GM12878 (cell line): ENCODE measurements at regions not wholly inside any gene's neighbourhood (a gene's known extent, or its start where the extent isn't known, plus 50 kb on each side); places are given as distances from the start of the nearest gene placed in this dataset.

Experiments
- ATAC-seq: fragments of 200-7000 bp; cut with Tn5 transposase; 3 replicates; pipeline ENCODE4 v1.9.1; 2020; ENCODE audit warnings: mild to moderate bottlenecking, moderate library complexity
- BruUV-seq: library from RNA; stranded (reverse); fragments of 400-500 nt; replicated peaks from 2 replicates; lab custom pipeline; 2021; lab: Mats Ljungman, UMichigan
- CTCF ChIA-PET: fragments of 300-600 bp; sonication (Branson Sonifier 250); formaldehyde crosslinking; extraction: SDS; loops from one replicate; lab custom pipeline; 2021; ENCODE audit warnings: inconsistent platforms; lab: Yijun Ruan, JAX
- POLR2A ChIA-PET: fragments of 350-600 bp; formaldehyde crosslinking; extraction: SDS; loops from one replicate; lab custom pipeline; 2021; ENCODE audit warnings: inconsistent platforms; lab: Charles Lee
- RAD21 ChIA-PET: fragments of 300-600 bp; sonication (Branson Sonifier 250); formaldehyde crosslinking; loops from one replicate; lab custom pipeline; 2023; ENCODE audit warnings: antibody characterized with exemption; ENCODE audit not compliant: unreplicated experiment; lab: Charles Lee
- SMC1A ChIA-PET: fragments of 300-600 bp; sonication (Branson Sonifier 250); formaldehyde crosslinking; loops from one replicate; lab custom pipeline; 2023; ENCODE audit not compliant: unreplicated experiment, uncharacterized antibody; lab: Charles Lee
- DNase-seq: peaks from one replicate; pipeline ENCODE4 v3.0.0-alpha.2; 2011; ENCODE audit warnings: low read depth, low spot score
- FAIRE-seq: peaks from 3 replicates; lab custom pipeline; 2011; peaks lifted over from hg19 to GRCh38; lab: Jason Lieb, UNC
- H2AFZ ChIP-seq: 2 replicates; pipeline ENCODE4 v1.6.0; 2011; ENCODE audit warnings: low read depth, low read length, control low read depth; ENCODE audit not compliant: control insufficient read depth
- H3K27ac ChIP-seq: 2 replicates; pipeline ENCODE4 v1.5.1; 2011; ENCODE audit warnings: control low read depth; ENCODE audit not compliant: control insufficient read depth, insufficient read depth
- H3K27me3 ChIP-seq, 2 experiments: replicated peaks in 1 of 2; 2 replicates each; pipeline versions ENCODE4 v1.6.0 to v1.6.1; 2011; ENCODE audit warnings: low read length in 1 of 2; ENCODE audit not compliant: control insufficient read depth in 2 of 2, insufficient read depth in 2 of 2
- H3K36me3 ChIP-seq, 2 experiments: 2 replicates each; pipeline ENCODE4 v1.5.1; 2011; ENCODE audit warnings: low read length in 1 of 2; ENCODE audit not compliant: control insufficient read depth in 2 of 2, insufficient read depth in 2 of 2
- H3K4me1 ChIP-seq: 2 replicates; pipeline ENCODE4 v1.6.1; 2011; ENCODE audit warnings: mild to moderate bottlenecking, low read length, moderate library complexity, mixed read lengths; ENCODE audit not compliant: control insufficient read depth, insufficient read depth
- H3K4me2 ChIP-seq: 2 replicates; pipeline ENCODE4 v1.6.0; 2011; ENCODE audit warnings: control low read depth; ENCODE audit not compliant: control insufficient read depth, insufficient read depth
- H3K4me3 ChIP-seq: fragments of 200-600 bp; sonication (generic); 2 replicates; pipeline ENCODE4 v1.5.1; 2016
- H3K79me2 ChIP-seq: 2 replicates; pipeline ENCODE4 v1.6.0; 2011; ENCODE audit warnings: low read length; ENCODE audit not compliant: control insufficient read depth, insufficient read depth
- H3K9ac ChIP-seq: 2 replicates; pipeline ENCODE4 v1.8.0; 2011; ENCODE audit warnings: low read length, control low read depth, mixed read lengths; ENCODE audit not compliant: control insufficient read depth, insufficient read depth
- H3K9me3 ChIP-seq: replicated peaks from 3 replicates; pipeline ENCODE4 v1.5.1; 2011; ENCODE audit warnings: mild to moderate bottlenecking, low read length; ENCODE audit not compliant: control insufficient read depth, insufficient read depth
- H4K20me1 ChIP-seq: 2 replicates; pipeline ENCODE4 v1.6.0; 2011; ENCODE audit not compliant: control insufficient read depth, insufficient read depth
- BACH1 ChIP-seq: fragments of 450-650 bp; IDR thresholded peaks from 2 replicates; pipeline ENCODE4 v1.6.1; 2017; ENCODE audit warnings: mild to moderate bottlenecking, borderline replicate concordance
- BMI1 ChIP-seq: fragments of 450-650 bp; IDR thresholded peaks from 2 replicates; pipeline ENCODE4 v1.6.1; 2016; ENCODE audit warnings: mild to moderate bottlenecking, moderate library complexity, borderline replicate concordance
- CBFB ChIP-seq: IDR thresholded peaks from 2 replicates; pipeline ENCODE4 v1.6.1; 2016; ENCODE audit warnings: antibody characterized with exemption, low read depth
- CHD4 ChIP-seq: fragments of 200-600 bp; sonication (generic); IDR thresholded peaks from 2 replicates; pipeline ENCODE4 v1.6.1; 2016; ENCODE audit warnings: mild to moderate bottlenecking
- IRF4 ChIP-seq: IDR thresholded peaks from 2 replicates; pipeline ENCODE4 v1.6.1; 2011; ENCODE audit warnings: low read depth, low read length
- MEF2A ChIP-seq: IDR thresholded peaks from 2 replicates; pipeline ENCODE4 v1.6.1; 2011; ENCODE audit warnings: low read depth, mild to moderate bottlenecking, low read length, moderate library complexity; ENCODE audit not compliant: insufficient read depth
- NRF1 ChIP-seq: conservative IDR thresholded peaks from 2 replicates; pipeline ENCODE4 v1.6.1; 2011; ENCODE audit warnings: mild to moderate bottlenecking, low read depth, low read length, improper control_type of control experiment
- PAX8 ChIP-seq: fragments of 450-650 bp; IDR thresholded peaks from 2 replicates; pipeline ENCODE4 v1.6.1; 2017; ENCODE audit warnings: mild to moderate bottlenecking, moderate library complexity
- SMAD1 ChIP-seq: fragments of 450-650 bp; IDR thresholded peaks from 2 replicates; pipeline ENCODE4 v1.6.1; 2018; ENCODE audit warnings: mild to moderate bottlenecking, low read depth; ENCODE audit not compliant: partially characterized antibody
- SMC3 ChIP-seq: IDR thresholded peaks from 2 replicates; pipeline ENCODE4 v1.6.1; 2011; ENCODE audit warnings: low read length, improper control_type of control experiment, borderline replicate concordance
- SP1 ChIP-seq: IDR thresholded peaks from one replicate; pipeline ENCODE4 v1.6.1; 2011; ENCODE audit warnings: low read depth, low read length
- SREBF1 ChIP-seq: IDR thresholded peaks from 2 replicates; pipeline ENCODE4 v1.6.1; 2012; ENCODE audit warnings: mild to moderate bottlenecking, low read length
- TCF12 ChIP-seq: IDR thresholded peaks from 2 replicates; pipeline ENCODE4 v1.6.1; 2011; ENCODE audit warnings: low read depth, mild to moderate bottlenecking, low read length
- ZNF384 ChIP-seq: IDR thresholded peaks from 2 replicates; pipeline ENCODE4 v1.6.1; 2012; ENCODE audit warnings: low read depth, mild to moderate bottlenecking, low read length, improper control_type of control experiment, borderline replicate concordance
- ZZZ3 ChIP-seq: IDR thresholded peaks from 2 replicates; pipeline ENCODE4 v1.6.1; 2011; ENCODE audit warnings: low read depth; ENCODE audit not compliant: control insufficient read depth, insufficient read length
- WGBS: methylation state at CpG from one replicate; pipeline ENCODE4 v1.1.6; 2016; ENCODE audit warnings: low lambda C conversion rate; ENCODE audit not compliant: insufficient replicate concordance, insufficient coverage; ENCODE audit errors: missing lambda C conversion rate; 5-methylcytosine and 5-hydroxymethylcytosine counted together
- in situ Hi-C: fragments of 300-500 bp; cut with MboI; formaldehyde crosslinking; loops from 9 replicates; pipeline ENCODE4 v1.14.3; 2018; ENCODE audit warnings: mixed read lengths
- intact Hi-C: fragments of 100-400 bp; cut with micrococcal nuclease; formaldehyde crosslinking; loops from one replicate; pipeline ENCODE4 v1.14.2; 2022; ENCODE audit not compliant: unreplicated experiment
- TF ChIP-seq, protein P1 (sequence below), 3 experiments: IDR thresholded peaks in 2 of 3; conservative IDR thresholded peaks in 1 of 3; 2 replicates each; pipeline ENCODE4 v1.5.1; 2011; ENCODE audit warnings: low read depth in 3 of 3, low read length in 3 of 3, mild to moderate bottlenecking in 3 of 3, control low read depth in 2 of 3, moderate library complexity in 2 of 3, inconsistent platforms in 1 of 3, mixed read lengths in 1 of 3; ENCODE audit not compliant: control insufficient read depth in 2 of 3, insufficient read depth in 1 of 3; ENCODE audit errors: extremely low read depth in 1 of 3
- TF ChIP-seq, protein P2 (sequence below): fragments of 450-650 bp; IDR thresholded peaks from 2 replicates; pipeline ENCODE4 v1.6.1; 2016; ENCODE audit warnings: mild to moderate bottlenecking
- TF ChIP-seq, protein P3 (sequence below): IDR thresholded peaks from 2 replicates; pipeline ENCODE4 v1.6.1; 2011; ENCODE audit warnings: low read depth, mild to moderate bottlenecking, low read length, moderate library complexity, borderline replicate concordance; ENCODE audit errors: extremely low read depth
- TF ChIP-seq, protein P4 (sequence below): IDR thresholded peaks from 2 replicates; pipeline ENCODE4 v1.6.1; 2011; ENCODE audit warnings: low read depth, low read length, improper control_type of control experiment, borderline replicate concordance

DNA sequence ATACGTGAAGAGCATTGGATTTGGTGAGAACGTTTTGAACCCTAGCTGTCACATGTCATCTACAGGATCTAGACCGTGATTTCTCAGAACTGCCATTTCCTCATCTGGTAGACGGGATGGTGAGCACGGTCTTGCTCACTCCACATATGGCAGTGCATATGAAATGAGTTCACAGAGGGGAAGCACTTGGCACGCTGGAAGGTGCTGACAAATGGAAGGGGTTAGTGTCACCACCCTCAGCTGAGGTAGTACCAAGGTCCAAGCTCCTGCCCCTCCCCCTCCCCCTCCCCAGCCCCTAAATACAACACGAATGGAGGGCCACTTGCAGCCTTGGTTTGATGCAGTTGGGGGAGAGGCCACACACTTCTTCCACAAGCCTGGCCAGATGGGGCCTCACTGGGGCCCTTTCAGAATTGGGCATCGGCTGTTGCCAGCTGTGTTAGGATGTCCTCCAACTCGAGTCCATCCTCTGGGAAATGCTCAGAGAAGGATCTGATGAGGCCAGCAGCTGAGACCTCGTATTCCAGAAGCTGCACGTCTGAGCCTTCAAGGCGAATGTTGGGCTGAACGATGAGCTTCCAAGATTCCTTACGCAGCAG lies 322.4 kb downstream of the ANXA1 start:
- FAIRE-seq (no peak), ATAC-seq (no peak)
- Histone ChIP-seq H3K4me1 (no peaks in the 10 kb centered on the region), H2AFZ (no peak overlapping the region), H3K9me3 (no peaks in the 10 kb centered on the region)
- in situ Hi-C loops: no loop called here
- TF ChIP-seq BACH1 (no peak), ZNF384 (no peak), CBFB (no peak), ZZZ3 (no peak), IRF4 (no peak), CHD4 (no peak), SMC3 (no peak), SREBF1 (no peak), SMAD1 (no peak), BMI1 (no peak), NRF1 (no peak), TCF12 (no peak), PAX8 (no peak), SP1 (no peak), MEF2A (no peak)
- TF ChIP-seq, protein P1, sequence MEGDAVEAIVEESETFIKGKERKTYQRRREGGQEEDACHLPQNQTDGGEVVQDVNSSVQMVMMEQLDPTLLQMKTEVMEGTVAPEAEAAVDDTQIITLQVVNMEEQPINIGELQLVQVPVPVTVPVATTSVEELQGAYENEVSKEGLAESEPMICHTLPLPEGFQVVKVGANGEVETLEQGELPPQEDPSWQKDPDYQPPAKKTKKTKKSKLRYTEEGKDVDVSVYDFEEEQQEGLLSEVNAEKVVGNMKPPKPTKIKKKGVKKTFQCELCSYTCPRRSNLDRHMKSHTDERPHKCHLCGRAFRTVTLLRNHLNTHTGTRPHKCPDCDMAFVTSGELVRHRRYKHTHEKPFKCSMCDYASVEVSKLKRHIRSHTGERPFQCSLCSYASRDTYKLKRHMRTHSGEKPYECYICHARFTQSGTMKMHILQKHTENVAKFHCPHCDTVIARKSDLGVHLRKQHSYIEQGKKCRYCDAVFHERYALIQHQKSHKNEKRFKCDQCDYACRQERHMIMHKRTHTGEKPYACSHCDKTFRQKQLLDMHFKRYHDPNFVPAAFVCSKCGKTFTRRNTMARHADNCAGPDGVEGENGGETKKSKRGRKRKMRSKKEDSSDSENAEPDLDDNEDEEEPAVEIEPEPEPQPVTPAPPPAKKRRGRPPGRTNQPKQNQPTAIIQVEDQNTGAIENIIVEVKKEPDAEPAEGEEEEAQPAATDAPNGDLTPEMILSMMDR (IDR thresholded peaks at IDR 0.05 in 2 of 3, conservative IDR thresholded peaks at IDR 0.05 in 1 of 3; ENCODE audit: control insufficient read depth in 2 of 3, extremely low read depth in 1 of 3, insufficient read depth in 1 of 3, low read depth in 3 of 3, low read length in 3 of 3): no peak
- TF ChIP-seq, protein P2, sequence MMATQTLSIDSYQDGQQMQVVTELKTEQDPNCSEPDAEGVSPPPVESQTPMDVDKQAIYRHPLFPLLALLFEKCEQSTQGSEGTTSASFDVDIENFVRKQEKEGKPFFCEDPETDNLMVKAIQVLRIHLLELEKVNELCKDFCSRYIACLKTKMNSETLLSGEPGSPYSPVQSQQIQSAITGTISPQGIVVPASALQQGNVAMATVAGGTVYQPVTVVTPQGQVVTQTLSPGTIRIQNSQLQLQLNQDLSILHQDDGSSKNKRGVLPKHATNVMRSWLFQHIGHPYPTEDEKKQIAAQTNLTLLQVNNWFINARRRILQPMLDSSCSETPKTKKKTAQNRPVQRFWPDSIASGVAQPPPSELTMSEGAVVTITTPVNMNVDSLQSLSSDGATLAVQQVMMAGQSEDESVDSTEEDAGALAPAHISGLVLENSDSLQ: no peak
- TF ChIP-seq, protein P3, sequence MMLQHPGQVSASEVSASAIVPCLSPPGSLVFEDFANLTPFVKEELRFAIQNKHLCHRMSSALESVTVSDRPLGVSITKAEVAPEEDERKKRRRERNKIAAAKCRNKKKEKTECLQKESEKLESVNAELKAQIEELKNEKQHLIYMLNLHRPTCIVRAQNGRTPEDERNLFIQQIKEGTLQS: no peak
- TF ChIP-seq, protein P4, sequence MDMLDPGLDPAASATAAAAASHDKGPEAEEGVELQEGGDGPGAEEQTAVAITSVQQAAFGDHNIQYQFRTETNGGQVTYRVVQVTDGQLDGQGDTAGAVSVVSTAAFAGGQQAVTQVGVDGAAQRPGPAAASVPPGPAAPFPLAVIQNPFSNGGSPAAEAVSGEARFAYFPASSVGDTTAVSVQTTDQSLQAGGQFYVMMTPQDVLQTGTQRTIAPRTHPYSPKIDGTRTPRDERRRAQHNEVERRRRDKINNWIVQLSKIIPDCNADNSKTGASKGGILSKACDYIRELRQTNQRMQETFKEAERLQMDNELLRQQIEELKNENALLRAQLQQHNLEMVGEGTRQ: no peak
- TF ChIP-seq, all 136 proteins: peak for 0
- Histone ChIP-seq H3K4me2 (no peak overlapping the region), H3K9ac (no peak overlapping the region), H3K4me3 (no peak overlapping the region), H3K36me3 (no peaks in the 10 kb centered on the region), H3K27ac (no peak overlapping the region), H4K20me1 (no peaks in the 10 kb centered on the region), H3K27me3 (no peaks in the 10 kb centered on the region), H3K79me2 (no peaks in the 10 kb centered on the region)
- intact Hi-C loops: no loop called here
- ChIA-PET POLR2A (no interaction called here), RAD21 (no interaction called here), SMC1A (interaction anchor here (1.1 kb wide), 1 partner anchor 11 kb away, joined by 3 read pairs; no protein-coding TSS in a partner anchor), CTCF (no interaction called here)
- WGBS: 26% methylated on average over 13 of the region's 14 CpGs
- DNase-seq: no peak
- no TSS peak for BruUV-seq
